ENCODE measurements at regions not wholly inside any gene's neighbourhood (a gene's known extent, or its start where the extent isn't known, plus 50 kb on each side); places are given as distances from the start of the nearest gene placed in this dataset.
"Not testable (repeated sequence)": the region's sequence is repeated elsewhere in the genome, so short reads cannot be mapped to it uniquely, and the experiment has no call there.

DNA sequence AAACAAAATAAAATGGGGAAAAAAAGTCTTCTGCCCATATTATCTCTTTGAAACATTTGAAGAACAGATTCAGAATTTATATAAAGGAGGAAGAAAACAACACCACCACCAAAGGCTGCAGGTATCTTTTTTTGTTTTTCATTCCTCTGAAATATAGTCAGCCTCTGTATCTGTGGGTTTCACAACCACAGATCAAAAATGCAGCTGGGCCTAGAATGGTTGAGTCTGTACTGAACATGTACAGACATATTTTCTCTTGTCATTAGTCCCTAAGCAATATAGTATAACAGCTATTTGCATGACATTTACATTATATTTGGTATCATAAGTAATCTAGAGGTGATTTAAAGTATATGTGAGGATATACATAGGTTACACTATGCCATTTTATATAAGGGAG is 559.7 kb upstream of the LRRN3 start:
- DNase-seq: no peak

DNA sequence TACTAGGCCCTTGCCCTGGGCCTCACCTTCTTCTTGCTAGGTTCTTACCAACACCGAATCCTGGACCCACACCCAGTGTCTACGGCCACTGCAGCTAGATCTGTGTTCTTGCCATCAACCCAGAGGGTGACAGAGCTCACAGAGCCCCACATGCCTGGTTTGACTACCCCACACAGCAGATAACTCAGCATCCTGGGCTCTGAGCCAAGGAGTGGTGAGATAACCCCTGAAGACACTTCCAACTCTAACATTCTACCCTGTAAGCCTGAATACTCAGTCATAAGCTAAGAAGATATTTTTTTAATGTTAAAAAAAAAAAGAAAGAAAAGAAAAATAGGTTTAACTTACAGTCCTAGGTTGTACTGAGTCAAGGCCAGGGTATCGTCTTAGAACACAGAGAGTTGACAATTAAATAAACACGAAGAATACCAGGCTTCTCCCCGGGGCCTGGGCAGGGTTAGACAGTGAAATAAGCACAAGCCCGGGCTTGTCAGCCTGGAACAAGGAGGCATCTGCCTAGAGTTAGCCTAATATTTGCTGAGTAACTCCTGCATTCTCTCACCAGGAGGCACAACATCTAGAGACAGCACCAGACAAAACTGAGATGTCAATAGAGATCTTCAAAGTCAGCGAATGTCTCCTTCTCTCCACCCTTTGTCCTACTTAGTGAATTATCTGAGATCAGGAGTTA is 556.5 kb upstream of the LRRN3 start:
- no peak for DNase-seq

GRCh38 chr7:110539216-110539615 is 551.7 kb upstream of the LRRN3 start:
- no peak for DNase-seq

DNA sequence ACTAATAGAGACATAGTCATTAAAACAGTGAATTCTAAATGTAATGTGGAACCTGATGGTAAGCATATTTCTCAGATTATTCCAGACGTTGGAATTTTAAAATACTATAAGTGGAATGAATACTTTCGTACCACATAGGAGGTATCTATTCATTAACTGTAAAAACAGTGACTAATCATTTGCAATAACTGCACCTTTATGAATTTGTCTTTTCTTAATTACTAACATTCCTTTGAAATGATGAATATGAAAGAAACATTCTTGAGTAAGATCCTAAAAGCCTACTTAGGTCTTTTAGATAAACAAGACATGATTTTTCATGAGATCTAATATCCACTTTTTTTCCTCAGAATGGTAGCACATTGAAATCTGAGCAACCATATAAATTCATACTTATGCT is 549.0 kb upstream of the LRRN3 start:
- DNase-seq: no peak

DNA sequence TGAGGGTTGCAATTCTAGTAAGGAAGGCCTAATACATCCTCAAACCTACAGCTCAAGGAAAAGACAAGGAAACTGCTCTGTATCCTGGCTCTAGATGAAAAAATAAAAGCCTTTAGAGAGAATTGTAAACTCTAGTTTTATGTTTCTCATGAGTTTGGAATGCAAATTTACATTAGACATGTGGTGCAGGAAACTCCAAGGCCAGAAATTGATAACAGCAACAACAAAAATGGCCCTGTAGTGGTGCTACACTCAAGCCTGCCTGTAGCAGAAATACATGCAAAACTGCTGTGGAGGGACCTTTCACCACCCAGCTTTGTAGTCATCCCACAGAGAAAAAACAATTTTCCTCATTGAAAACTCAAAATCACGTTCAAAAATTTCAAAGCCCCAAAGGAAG is 546.7 kb upstream of the LRRN3 start:
- DNase-seq: no peak

DNA sequence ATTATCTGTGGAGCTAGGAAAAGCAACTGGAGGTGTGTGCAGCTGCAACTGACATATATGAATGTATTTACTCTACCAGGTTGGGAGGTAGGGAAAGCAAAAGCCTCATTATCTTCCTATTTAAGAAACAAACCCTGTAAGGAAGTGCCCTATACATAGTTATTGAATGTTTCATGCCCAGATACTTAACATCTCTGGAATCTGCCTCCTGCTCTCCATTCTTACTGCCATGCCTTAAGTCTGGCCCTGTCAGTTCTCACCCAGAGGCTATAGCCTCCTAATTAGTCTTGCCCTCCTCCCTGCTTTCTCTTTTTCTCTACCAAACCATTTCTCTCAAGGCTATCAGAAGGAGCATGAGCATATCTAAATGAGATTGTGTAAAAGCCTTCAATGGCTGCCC is 542.6 kb upstream of the LRRN3 start:
- DNase-seq: no peak

- no peak for DNase-seq
Observed at GRCh38 chr7:110557136-110557535, 533.8 kb upstream of the LRRN3 start.

DNA sequence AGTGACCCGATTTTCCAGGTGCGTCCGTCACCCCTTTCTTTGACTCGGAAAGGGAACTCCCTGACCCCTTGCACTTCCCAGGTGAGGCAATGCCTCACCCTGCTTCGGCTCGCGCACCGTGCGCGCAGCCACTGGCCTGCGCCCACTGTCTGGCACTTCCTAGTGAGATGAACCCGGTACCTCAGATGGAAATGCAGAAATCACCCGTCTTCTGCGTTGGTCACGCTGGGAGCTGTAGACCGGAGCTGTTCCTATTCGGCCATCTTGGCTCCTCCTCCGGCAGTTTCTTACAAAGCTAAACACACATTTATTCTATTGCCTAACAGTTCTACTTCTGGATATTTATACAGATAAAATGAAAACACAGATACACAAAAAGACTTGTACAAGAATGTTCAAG is 527.6 kb upstream of the LRRN3 start:
- DNase-seq: not testable (repeated sequence)

DNA sequence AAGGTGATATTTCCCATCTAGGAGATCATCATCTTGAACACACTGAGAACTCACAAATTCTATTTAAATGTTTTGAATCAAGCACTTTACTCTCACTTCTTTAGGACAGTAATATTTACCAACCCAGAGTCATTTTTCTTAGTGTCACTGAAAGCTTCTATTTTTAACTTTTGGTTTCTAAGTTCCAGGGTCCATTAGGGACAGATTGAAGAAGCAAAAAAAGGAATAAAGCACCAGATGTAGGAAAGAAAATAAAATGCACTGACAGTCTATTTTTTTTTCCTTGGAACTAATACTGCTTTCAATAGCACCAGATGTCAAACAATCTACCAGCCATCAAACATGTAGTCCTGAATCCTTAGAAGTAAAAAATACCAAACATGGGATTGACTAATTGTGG is 526.7 kb upstream of the LRRN3 start:
- DNase-seq: no peak

DNA sequence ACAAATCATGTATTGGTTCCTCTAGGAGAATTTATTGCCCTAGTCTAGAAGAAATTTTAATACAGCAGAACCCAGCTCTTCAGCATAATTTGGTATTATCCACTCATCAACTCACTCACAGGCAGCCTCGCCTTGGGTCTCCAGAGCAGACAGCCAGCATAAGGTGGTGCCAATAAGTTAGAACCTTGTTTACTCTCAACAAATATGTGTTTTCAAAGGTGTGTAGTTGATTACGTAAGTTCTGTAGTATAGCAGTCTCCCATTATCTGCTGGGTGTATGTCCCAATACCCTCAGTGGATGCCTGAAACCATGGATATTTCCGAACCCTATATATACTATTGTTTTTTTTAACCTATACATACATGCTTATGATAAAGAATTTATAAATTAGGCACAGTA is 522.5 kb upstream of the LRRN3 start:
- DNase-seq: no peak

GRCh38 chr7:110568932-110569331 is 522.0 kb upstream of the LRRN3 start:
- no peak for DNase-seq

- no peak for DNase-seq
Observed at GRCh38 chr7:110569486-110570205, 521.3 kb upstream of the LRRN3 start.

DNA sequence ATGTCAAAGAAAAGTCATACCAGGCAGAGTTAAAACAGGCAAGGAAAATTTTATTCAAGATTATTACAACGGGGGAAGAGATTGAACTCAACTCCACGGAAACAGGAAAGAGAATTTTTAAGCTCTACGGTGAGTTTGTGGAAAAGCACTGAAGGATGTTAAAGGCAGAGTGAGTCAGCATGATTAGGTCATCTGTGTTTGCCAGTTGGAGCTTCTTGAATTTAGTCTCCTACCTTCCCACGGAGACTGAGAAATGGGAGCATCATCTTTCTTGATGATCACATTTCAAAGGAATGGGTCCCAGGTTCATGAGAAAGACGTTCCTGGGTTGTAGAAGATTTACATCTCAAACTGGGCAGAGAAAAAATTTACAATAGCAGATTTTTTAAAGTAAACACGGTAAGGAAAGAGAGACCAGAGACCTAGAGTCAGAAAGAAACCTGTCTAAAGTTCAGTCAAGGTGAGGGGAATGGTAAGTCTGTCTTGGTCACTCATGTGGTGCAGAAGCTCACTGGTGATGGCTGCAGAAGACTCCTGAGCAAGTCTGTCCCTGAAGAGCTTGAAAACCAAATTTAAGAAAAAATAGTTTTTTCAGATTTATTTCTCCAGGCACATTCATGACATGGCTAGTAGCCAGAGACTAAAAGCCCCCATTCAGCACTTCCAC is 516.9 kb upstream of the LRRN3 start:
- no peak for DNase-seq

- no peak for DNase-seq
Observed at GRCh38 chr7:110587294-110587693, 503.6 kb upstream of the LRRN3 start.

DNA sequence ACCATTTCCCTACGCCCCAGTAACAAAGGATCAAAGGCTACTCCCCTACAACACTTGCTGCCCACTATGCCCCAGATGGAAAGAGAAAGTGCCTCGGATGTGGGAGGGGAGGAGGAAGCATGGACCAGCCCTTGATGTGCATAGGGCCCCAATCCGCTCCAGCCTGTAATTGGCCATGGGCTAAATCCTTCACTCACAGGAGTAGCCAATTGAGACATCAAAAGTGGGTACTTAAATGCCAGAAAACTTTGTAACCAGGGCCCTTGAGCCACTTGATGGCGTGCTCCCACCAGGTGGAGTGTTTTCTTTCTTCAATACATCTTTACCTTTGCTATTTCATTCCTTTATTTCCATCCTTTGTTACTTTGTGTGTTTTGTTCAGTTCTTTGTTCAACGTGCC is 500.5 kb upstream of the LRRN3 start:
- DNase-seq: peak; percentile 8

- no peak for DNase-seq
Observed at GRCh38 chr7:110591341-110591740, 499.6 kb upstream of the LRRN3 start.

GRCh38 chr7:110592557-110592956 is 498.4 kb upstream of the LRRN3 start:
- DNase-seq: no peak

GRCh38 chr7:110593355-110593754 is 497.6 kb upstream of the LRRN3 start:
- DNase-seq: no peak

- DNase-seq: no peak
Observed at GRCh38 chr7:110595694-110596093, 495.2 kb upstream of the LRRN3 start.

DNA sequence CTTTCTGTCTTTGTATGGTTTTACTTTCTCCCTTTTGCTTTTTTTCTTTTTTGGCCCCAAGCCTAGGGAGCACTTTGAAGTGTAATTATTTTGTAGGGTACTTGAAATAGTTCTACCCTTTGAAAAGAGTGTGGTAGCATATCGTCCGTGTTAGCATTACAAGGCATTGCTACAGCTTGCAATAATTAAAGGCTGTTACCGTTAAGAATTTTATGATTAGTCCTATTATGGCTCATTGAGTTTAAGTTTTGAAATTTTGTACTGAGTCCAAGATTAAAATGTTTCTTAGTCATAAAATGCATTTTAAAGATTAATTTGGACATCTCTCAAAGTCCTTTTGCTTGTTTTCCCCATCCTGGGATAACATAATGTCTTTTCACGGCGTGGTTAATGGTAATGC is 490.0 kb upstream of the LRRN3 start:
- DNase-seq: no peak

DNA sequence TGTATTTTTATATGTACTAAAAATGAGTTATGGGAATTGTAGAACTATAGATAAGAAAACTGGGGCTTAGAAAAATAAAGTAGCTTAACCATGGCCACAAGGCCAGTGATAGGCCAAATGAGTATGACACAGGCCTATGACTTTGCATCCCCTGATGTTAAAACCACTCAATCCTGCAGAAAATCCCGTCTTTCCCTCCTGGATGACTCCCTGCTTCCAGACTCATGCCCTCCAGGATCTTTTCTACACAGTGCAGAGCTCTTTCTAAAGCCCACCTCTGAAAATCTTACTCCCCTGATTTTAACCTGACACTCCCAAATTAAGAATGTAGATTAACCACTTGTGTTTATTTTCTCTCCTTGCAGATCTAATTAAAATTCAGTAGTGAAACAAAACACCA is 489.2 kb upstream of the LRRN3 start:
- DNase-seq: no peak

GRCh38 chr7:110604206-110604605 is 486.7 kb upstream of the LRRN3 start:
- no peak for DNase-seq

- DNase-seq: no peak
Observed at GRCh38 chr7:110604885-110605284, 486.0 kb upstream of the LRRN3 start.

All from CD4-positive, alpha-beta T cell treated with Interleukin-6 for 4 hours (primary cell).